ENCODE measurements at regions not wholly inside any gene's neighbourhood (a gene's known extent, or its start where the extent isn't known, plus 50 kb on each side); places are given as distances from the start of the nearest gene placed in this dataset.
A peak's percentile ranks its signal among the peaks of the same experiment; 100 is the strongest.

GRCh38 chr22:34055525-34056200, 135.4 kb upstream of the LARGE1 start:
- peak; percentile 17 for ATAC-seq
- Histone ChIP-seq H3K9me3 (peaks cover 13% of the 10 kb centered on the region), H3K4me3 (no peak overlapping the region), H3K36me3 (ENCODE audit: low read depth) (no peaks in the 10 kb centered on the region), H3K4me1 (ENCODE audit: low read depth) (no peaks in the 10 kb centered on the region)
- TF ChIP-seq CTCF (IDR thresholded peaks at IDR 0.05) = no peak
- intact Hi-C loops (cut with DNase I, micrococcal nuclease) = no loop called here
- peak in 1 of 3 donors; percentile 3 for DNase-seq

GRCh38 chr22:34057726-34058125, 137.4 kb upstream of the LARGE1 start:
- ATAC-seq = no peak
- intact Hi-C loops (cut with DNase I, micrococcal nuclease) = no loop called here
- Histone ChIP-seq H3K36me3 (ENCODE audit: low read depth) (no peaks in the 10 kb centered on the region), H3K9me3 (peaks cover 13% of the 10 kb centered on the region), H3K4me3 (no peak overlapping the region), H3K4me1 (ENCODE audit: low read depth) (no peaks in the 10 kb centered on the region)
- no peak for DNase-seq
- TF ChIP-seq CTCF (IDR thresholded peaks at IDR 0.05) = no peak

GRCh38 chr22:34064696-34065095, 144.4 kb upstream of the LARGE1 start:
- Histone ChIP-seq H3K4me1 (ENCODE audit: low read depth) (no peaks in the 10 kb centered on the region), H3K9me3 (peaks cover 2% of the 10 kb centered on the region), H3K36me3 (ENCODE audit: low read depth) (no peaks in the 10 kb centered on the region), H3K4me3 (no peak overlapping the region)
- DNase-seq (no peak), ATAC-seq (no peak)
- intact Hi-C loops (cut with DNase I, micrococcal nuclease) = no loop called here
- TF ChIP-seq CTCF (IDR thresholded peaks at IDR 0.05) = no peak

- ATAC-seq = no peak
- no peak for DNase-seq
- intact Hi-C loops (cut with DNase I, micrococcal nuclease) = no loop called here
- Histone ChIP-seq H3K4me1 (ENCODE audit: low read depth) (no peaks in the 10 kb centered on the region), H3K36me3 (ENCODE audit: low read depth) (no peaks in the 10 kb centered on the region), H3K9me3 (no peaks in the 10 kb centered on the region), H3K4me3 (no peak overlapping the region)
- TF ChIP-seq CTCF (IDR thresholded peaks at IDR 0.05) = no peak
These were observed 146.8 kb upstream of the LARGE1 start for GRCh38 chr22:34067031-34067430.

GRCh38 chr22:34068001-34068400, 147.7 kb upstream of the LARGE1 start:
- no peaks in the 10 kb centered on the region for H3K36me3 ChIP-seq (ENCODE audit: low read depth)
- DNase-seq (no peak), ATAC-seq (no peak)
- H3K4me1 ChIP-seq (ENCODE audit: low read depth) = no peaks in the 10 kb centered on the region
- H3K9me3 ChIP-seq = no peaks in the 10 kb centered on the region
- H3K4me3 ChIP-seq = no peak overlapping the region
- no peak for TF ChIP-seq CTCF (IDR thresholded peaks at IDR 0.05)
- intact Hi-C loops (cut with DNase I, micrococcal nuclease) = no loop called here

- DNase-seq (no peak), ATAC-seq (no peak)
- no peaks in the 10 kb centered on the region for H3K9me3 ChIP-seq
- no peak for TF ChIP-seq CTCF (IDR thresholded peaks at IDR 0.05)
- no peaks in the 10 kb centered on the region for H3K36me3 ChIP-seq (ENCODE audit: low read depth)
- intact Hi-C loops (cut with DNase I, micrococcal nuclease) = no loop called here
- H3K4me3 ChIP-seq = no peak overlapping the region
- H3K4me1 ChIP-seq (ENCODE audit: low read depth) = no peaks in the 10 kb centered on the region
These were observed 149.8 kb upstream of the LARGE1 start for GRCh38 chr22:34070051-34070450.

All from mucosa of descending colon (tissue), 3 donors.